T-helper 17 cell (primary cell): ENCODE measurements at regions not wholly inside any gene's neighbourhood (a gene's known extent, or its start where the extent isn't known, plus 50 kb on each side); places are given as distances from the start of the nearest gene placed in this dataset.
A peak's percentile ranks its signal among the peaks of the same experiment; 100 is the strongest.

Experiments
- ATAC-seq: fragments of 150-1000 bp; cut with Tn5 transposase; 2 replicates; pipeline ENCODE4 v1.10.0; 2021; ENCODE audit warnings: mild to moderate bottlenecking, moderate library complexity
- DNase-seq, 3 donors: peaks; one replicate each; pipeline versions ENCODE4 v3.0.0 to v3.0.0-alpha.2; 2020 to 2021
- H3K9me3 ChIP-seq: one replicate; pipeline ENCODE4 v1.7.0; 2013; ENCODE audit warnings: low read length, mild to moderate bottlenecking; ENCODE audit not compliant: control insufficient read depth, poor library complexity, severe bottlenecking
- H3K27ac Mint-ChIP-seq: one replicate; pipeline ENCODE4 v1.8.0; 2022; ENCODE audit warnings: mild to moderate bottlenecking, moderate library complexity, mixed read lengths
- H3K27me3 Mint-ChIP-seq: one replicate; pipeline ENCODE4 v1.8.0; 2022; ENCODE audit warnings: mixed read lengths
- H3K36me3 Mint-ChIP-seq: one replicate; pipeline ENCODE4 v1.8.0; 2022; ENCODE audit warnings: low read depth, mixed read lengths
- H3K4me1 Mint-ChIP-seq: one replicate; pipeline ENCODE4 v1.8.0; 2022; ENCODE audit warnings: mild to moderate bottlenecking, mixed read lengths
- H3K4me3 Mint-ChIP-seq: one replicate; pipeline ENCODE4 v1.8.0; 2022; ENCODE audit warnings: mild to moderate bottlenecking, moderate library complexity, mixed read lengths

- Mint-ChIP-seq H3K36me3 (no peaks in the 10 kb centered on the region), H3K27ac (no peak overlapping the region), H3K4me3 (no peak overlapping the region), H3K27me3 (no peaks in the 10 kb centered on the region), H3K4me1 (peaks cover 30% of the 10 kb centered on the region)
- ATAC-seq (no peak), DNase-seq (no peak)
- H3K9me3 ChIP-seq: no peaks in the 10 kb centered on the region
These were observed 55.7 kb downstream of the CXCR4 start for GRCh38 chr2:136062066-136062837.

DNA sequence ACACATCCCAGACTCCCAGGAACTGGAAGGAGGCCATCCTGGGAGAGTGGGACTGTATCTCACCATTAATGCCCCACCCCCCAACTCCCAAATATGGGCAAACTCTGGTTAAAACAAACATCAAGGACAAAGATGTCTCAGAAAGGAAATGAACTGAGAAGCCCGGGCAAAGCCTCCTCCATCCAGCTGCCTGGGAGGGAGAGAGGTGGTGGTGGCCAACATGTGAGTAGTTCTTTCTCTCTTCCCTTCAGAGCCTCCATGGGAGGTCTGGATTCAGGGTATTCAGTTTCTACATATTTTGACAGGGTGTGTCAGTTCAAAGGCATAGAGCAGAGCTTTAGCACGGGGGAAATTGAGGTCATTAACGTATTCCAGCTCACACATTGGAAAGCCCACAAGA is 57.5 kb downstream of the CXCR4 start:
- ATAC-seq: no peak
- no peak for DNase-seq
- no peak overlapping the region for H3K27ac Mint-ChIP-seq
- H3K27me3 Mint-ChIP-seq: no peaks in the 10 kb centered on the region
- H3K9me3 ChIP-seq: no peaks in the 10 kb centered on the region
- no peaks in the 10 kb centered on the region for H3K36me3 Mint-ChIP-seq
- H3K4me3 Mint-ChIP-seq: no peak overlapping the region
- peaks cover 36% of the 10 kb centered on the region for H3K4me1 Mint-ChIP-seq

DNA sequence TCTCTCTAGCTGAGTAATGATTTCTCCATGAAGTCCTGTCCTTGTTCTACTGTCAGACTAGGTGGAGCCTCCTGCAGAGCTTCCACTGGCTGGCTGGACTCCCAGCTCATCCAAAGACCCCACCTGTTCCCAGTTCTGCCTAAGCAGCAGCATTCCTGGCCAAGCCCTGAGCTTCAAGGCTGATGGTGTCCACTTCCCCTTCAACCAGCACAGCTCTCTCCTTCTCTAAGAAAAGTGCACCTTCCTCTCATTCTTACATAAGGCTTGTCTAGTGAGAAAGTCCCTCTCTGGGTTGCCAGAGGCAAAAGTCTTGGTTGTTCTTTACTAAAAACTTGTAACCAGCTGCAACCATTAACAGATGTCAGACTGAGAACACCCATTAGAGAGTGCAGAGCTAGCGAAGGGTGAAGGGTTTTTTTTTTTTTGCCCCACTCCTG is 58.9 kb downstream of the CXCR4 start:
- no peak for DNase-seq
- H3K9me3 ChIP-seq: no peaks in the 10 kb centered on the region
- Mint-ChIP-seq H3K27me3 (no peaks in the 10 kb centered on the region), H3K4me1 (peaks cover 32% of the 10 kb centered on the region), H3K4me3 (no peak overlapping the region), H3K27ac (peak overlapping the region; percentile 93), H3K36me3 (no peaks in the 10 kb centered on the region)
- ATAC-seq: no peak

GRCh38 chr2:136058262-136058661 is 59.7 kb downstream of the CXCR4 start:
- ATAC-seq (no peak), DNase-seq (no peak)
- peak overlapping the region; percentile 93 for H3K27ac Mint-ChIP-seq
- no peak overlapping the region for H3K4me3 Mint-ChIP-seq
- H3K27me3 Mint-ChIP-seq: no peaks in the 10 kb centered on the region
- peaks cover 31% of the 10 kb centered on the region for H3K4me1 Mint-ChIP-seq
- H3K36me3 Mint-ChIP-seq: no peaks in the 10 kb centered on the region
- H3K9me3 ChIP-seq: no peaks in the 10 kb centered on the region

GRCh38 chr2:136057802-136058140 is 60.2 kb downstream of the CXCR4 start:
- DNase-seq (no peak), ATAC-seq (no peak)
- Mint-ChIP-seq H3K4me3 (peak overlapping the region; percentile 28), H3K4me1 (peaks cover 33% of the 10 kb centered on the region), H3K27me3 (no peaks in the 10 kb centered on the region), H3K27ac (peak overlapping the region; percentile 93), H3K36me3 (no peaks in the 10 kb centered on the region)
- H3K9me3 ChIP-seq: no peaks in the 10 kb centered on the region

DNA sequence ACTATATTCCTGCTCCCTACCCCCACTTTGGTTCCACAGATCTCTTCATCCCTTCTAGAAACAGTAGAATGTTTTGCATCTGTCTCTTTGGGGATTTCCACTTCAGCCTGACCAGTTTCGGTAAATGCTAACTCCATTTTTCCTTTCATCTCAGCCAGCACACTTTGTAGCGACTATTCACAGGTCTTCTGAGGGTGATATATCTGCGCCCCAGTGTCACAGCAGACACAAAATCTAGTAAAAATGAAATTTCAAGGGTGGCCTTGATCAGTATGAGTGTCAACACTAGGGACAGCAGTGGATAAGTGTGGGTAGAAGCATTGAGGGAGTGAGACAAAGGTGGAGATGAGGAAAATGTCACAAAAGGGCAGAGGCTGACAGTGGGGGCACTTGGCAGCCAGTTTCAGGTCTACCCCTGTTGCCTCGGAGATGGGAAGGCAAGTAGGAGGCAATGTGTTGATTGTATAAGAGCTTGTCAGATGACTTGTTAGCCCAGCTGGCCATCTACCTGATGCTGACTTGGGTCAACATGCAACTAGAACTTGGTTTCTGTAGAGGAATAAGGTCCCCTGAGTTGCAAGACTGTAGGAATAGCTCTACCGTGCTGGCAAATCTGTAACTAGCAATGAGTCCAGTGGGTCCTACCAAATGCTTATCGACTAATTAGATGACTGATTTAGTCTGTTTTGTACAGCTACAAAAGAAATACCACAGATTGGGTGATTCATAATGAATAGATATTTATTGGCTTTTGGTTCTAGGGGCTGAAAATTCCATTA is 60.7 kb downstream of the CXCR4 start:
- Mint-ChIP-seq H3K27me3 (no peaks in the 10 kb centered on the region), H3K4me3 (peak overlapping the region; percentile 77), H3K27ac (peak overlapping the region; percentile 93), H3K4me1 (peaks cover 36% of the 10 kb centered on the region), H3K36me3 (no peaks in the 10 kb centered on the region)
- ATAC-seq: peak; percentile 80
- H3K9me3 ChIP-seq: no peaks in the 10 kb centered on the region
- no peak for DNase-seq

GRCh38 chr2:136055929-136056688 is 61.8 kb downstream of the CXCR4 start:
- ATAC-seq (no peak), DNase-seq (no peak)
- no peaks in the 10 kb centered on the region for H3K27me3 Mint-ChIP-seq
- no peaks in the 10 kb centered on the region for H3K36me3 Mint-ChIP-seq
- no peaks in the 10 kb centered on the region for H3K9me3 ChIP-seq
- H3K4me1 Mint-ChIP-seq: peaks cover 43% of the 10 kb centered on the region
- peak overlapping the region; percentile 47 for H3K4me3 Mint-ChIP-seq
- H3K27ac Mint-ChIP-seq: peak overlapping the region; percentile 93

DNA sequence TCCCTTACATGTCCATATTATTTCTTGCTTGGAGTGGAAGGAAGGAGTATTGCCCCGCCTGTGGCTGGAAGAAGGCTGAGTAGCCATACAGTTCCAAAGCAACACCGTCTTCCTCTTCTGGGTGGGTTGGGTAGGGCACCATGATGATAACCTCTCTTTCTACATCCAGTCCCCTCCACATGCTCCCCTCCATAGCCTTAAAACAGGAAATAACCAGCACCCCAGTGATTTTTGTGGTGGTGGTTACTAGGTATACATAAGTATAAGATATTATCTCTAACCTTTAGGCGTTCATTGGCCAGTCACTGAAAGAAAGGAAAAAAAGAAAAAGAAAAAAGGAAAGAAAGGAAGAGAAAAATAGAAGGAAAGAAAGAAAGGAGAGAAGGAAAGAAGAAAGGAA is 63.1 kb downstream of the CXCR4 start:
- Mint-ChIP-seq H3K36me3 (no peaks in the 10 kb centered on the region), H3K4me1 (peaks cover 51% of the 10 kb centered on the region), H3K27me3 (no peaks in the 10 kb centered on the region), H3K4me3 (peak overlapping the region; percentile 2), H3K27ac (peak overlapping the region; percentile 93)
- no peak for DNase-seq
- no peak for ATAC-seq
- no peaks in the 10 kb centered on the region for H3K9me3 ChIP-seq

DNA sequence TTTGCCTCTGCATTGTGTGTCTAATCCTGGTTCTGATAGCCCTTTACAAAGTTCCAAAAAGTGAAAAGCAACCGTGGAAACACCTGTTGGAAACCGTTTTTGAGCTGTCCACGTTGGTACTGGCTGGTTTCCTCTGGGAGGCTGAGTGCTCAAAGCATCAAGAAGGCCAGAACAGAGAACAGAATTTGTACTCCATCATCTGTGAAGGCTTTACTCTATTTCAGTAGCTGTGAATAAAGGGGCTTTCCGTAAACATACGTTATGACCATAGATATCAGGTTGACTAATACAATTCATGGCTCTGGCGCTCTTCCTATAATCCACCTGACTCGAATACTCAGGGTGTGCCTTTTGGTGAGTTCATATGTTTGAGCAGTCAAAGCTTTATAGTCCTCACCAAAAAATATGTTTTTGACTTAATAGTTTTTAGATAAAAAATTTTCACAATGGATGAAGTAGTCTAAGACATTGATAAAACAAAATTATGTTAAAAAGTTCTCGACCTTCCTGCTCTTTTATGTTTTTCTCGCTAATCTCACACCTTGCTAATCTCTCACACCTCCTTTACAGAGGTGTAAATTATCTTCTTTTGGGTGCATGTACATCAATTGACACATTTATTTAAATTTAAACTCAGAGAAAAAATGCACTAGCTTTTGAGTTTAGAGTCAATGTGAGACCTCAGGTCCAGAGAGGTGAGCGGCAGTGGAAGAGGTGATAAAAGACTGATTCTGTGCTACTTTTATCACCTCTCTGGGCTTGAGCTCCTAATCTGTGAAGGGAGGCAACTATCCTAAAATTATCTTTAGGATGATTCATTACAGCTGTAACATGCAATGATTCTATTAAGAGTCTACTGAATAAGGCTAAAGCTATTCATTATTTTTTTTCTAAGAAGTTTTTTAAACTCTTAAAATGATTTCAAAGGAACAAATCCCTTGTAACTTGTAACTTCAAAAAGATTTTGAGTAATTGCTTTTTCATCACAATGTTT is 65.3 kb downstream of the CXCR4 start:
- ATAC-seq (peak; percentile 49), DNase-seq (no peak)
- no peaks in the 10 kb centered on the region for H3K27me3 Mint-ChIP-seq
- peaks cover 60% of the 10 kb centered on the region for H3K4me1 Mint-ChIP-seq
- peak overlapping the region; percentile 60 for H3K4me3 Mint-ChIP-seq
- no peaks in the 10 kb centered on the region for H3K36me3 Mint-ChIP-seq
- H3K27ac Mint-ChIP-seq: peak overlapping the region; percentile 88
- no peaks in the 10 kb centered on the region for H3K9me3 ChIP-seq

DNA sequence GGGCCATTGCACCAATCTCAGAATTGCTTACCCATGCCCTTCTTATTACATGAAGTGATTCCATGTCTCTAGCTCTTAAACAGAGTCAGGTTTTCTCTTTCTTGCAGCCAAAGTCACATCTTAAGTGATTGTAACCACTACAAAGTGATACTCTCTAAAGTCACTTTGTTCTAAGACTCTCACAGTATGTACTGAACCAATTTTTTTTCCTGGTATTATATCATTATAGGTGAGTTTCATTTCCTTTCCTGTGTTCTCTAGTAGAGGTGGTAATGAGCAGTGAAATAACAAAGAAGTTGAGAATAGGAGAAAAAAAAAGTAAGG is 66.3 kb upstream of the DARS1 start:
- Mint-ChIP-seq H3K4me3 (peak overlapping the region; percentile 28), H3K27me3 (no peaks in the 10 kb centered on the region), H3K36me3 (peaks cover under 1% of the 10 kb centered on the region), H3K27ac (peak overlapping the region; percentile 88), H3K4me1 (peaks cover 52% of the 10 kb centered on the region)
- no peaks in the 10 kb centered on the region for H3K9me3 ChIP-seq
- DNase-seq (no peak), ATAC-seq (peak; percentile 63)

DNA sequence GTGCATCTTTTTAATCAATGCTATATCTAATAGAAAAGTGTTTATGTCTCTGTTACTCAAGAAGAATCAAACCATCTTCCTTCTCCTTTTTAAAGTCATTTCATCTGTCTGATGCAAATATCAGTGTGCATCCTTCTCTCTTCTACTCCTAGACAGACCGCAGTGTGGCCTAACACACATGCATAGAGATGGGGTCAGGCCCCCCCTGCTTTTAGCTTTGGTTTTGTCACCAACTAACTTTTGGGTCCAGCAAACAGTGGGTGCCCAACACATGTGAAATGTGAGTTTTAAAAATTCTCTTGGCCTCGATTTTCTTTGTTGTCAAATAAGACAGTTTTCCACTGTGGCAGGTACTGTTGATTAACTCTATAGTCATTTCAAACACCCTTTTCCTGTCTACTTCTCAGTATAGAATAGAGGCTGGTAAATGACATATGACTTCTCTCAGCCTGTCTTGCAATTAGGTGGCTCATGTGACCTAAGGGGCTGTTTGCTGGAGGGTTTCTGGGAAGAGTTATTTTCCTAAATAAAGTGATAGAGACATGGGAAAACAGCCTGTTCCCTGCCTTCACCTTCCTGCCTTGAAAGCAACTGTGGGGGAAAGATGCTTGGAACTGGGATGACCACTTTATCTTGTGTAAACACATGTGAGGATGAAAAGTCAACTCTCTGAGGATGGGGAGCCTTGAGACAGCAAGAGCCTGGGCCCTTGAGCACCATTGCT is 65.7 kb upstream of the DARS1 start:
- H3K27ac Mint-ChIP-seq: peak overlapping the region; percentile 88
- peaks cover 2% of the 10 kb centered on the region for H3K36me3 Mint-ChIP-seq
- DNase-seq (no peak), ATAC-seq (peak; percentile 41)
- H3K9me3 ChIP-seq: no peaks in the 10 kb centered on the region
- H3K4me3 Mint-ChIP-seq: no peak overlapping the region
- peaks cover 50% of the 10 kb centered on the region for H3K4me1 Mint-ChIP-seq
- H3K27me3 Mint-ChIP-seq: no peaks in the 10 kb centered on the region
